A172 (cell line): ENCODE measurements at regions not wholly inside any gene's neighbourhood (a gene's known extent, or its start where the extent isn't known, plus 50 kb on each side); places are given as distances from the start of the nearest gene placed in this dataset.
"Not testable (repeated sequence)": the region's sequence is repeated elsewhere in the genome, so short reads cannot be mapped to it uniquely, and the experiment has no call there.

Experiments used
- DNase-seq: peaks from one replicate; pipeline ENCODE4 v3.0.0-alpha.2; 2015; ENCODE audit warnings: low spot score

- DNase-seq = peak; percentile 64
These were observed 208.8 kb downstream of the RNF144B start for GRCh38 chr6:18595774-18596530.

- no peak for DNase-seq
These were observed 209.3 kb downstream of the RNF144B start for GRCh38 chr6:18596531-18596835.

DNA sequence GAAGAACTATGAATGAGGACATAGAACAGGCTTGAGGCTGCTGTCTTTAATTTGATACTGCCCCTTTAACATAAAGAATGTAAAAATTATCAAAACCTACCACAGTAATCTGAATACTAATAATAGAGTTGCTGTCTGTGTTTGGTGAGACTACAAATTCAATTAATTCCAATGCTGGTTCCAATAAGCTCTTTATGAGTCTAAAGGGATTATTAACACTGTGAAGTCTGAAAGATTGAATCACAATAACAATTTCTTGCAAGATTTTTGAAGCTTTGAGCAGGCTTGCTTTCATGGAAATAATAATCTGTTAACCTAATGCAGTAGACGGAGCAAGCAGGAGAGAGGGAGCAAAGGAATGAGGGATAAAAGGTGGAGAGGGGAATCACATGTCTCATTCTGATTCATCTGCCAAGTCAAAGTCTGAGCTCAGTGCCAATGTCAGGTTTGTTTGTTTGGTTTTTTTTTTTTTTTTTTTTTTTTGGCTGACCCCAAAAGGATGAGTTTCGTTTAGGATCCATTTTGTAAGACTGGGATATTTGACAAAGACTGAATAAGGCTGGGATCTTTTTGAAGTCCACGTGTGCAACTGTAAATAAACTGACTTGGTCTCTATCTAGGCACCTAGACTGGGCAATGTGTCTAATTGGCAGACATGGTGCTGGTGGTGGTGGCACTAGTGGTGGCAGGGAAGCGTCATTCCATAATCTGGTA is 211.6 kb downstream of the RNF144B start:
- no peak for DNase-seq

GRCh38 chr6:18600255-18600654 is 213.1 kb downstream of the RNF144B start:
- DNase-seq = no peak

DNA sequence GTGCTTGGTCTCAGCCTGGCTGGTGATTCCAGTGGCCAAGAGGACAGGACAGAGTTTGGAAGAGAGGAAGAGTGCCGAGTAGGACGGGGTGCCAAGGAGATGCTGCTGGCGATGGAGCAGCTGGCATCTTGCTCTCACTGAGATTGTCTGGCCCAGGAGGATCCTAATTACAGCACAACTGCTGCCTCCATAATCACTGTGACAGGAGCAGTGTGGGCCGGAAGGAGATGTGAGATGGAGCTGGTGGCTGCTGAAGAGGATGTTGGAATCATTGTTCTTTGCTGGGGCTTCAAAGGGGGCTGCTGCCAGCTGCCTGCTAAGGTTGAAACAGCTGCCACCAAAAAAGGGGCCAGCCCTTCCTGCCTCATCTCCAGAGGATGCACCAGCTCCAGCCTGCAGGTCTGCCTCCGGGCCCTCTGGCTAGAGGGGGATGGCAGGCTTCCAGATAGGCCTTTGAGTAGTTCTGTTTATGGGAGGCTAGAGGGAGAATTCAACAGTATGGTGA is 214.4 kb downstream of the RNF144B start:
- DNase-seq = no peak

GRCh38 chr6:18602931-18603330 is 215.8 kb downstream of the RNF144B start:
- no peak for DNase-seq

DNA sequence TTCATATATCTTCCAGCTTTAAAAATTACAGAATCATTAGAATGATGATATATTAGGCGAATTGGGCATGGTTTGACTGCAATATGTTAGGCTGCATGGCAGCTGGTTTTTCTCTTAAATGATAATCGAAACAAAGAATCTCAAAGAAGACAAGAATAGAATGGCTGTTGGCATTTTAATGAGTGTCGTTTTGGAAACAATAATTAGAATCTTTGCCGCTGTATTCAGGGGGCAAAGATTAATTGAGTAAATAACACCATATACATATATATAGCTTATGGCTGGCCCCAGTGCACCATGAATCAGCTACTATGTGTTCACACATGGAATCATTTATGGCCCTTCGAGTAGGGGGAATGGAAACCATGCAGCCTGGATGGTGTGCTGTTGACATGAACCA is 216.2 kb downstream of the RNF144B start:
- no peak for DNase-seq

GRCh38 chr6:18605841-18606240 is 218.7 kb downstream of the RNF144B start:
- DNase-seq = no peak

- no peak for DNase-seq
These were observed 222.6 kb downstream of the RNF144B start for GRCh38 chr6:18609715-18610114.

DNA sequence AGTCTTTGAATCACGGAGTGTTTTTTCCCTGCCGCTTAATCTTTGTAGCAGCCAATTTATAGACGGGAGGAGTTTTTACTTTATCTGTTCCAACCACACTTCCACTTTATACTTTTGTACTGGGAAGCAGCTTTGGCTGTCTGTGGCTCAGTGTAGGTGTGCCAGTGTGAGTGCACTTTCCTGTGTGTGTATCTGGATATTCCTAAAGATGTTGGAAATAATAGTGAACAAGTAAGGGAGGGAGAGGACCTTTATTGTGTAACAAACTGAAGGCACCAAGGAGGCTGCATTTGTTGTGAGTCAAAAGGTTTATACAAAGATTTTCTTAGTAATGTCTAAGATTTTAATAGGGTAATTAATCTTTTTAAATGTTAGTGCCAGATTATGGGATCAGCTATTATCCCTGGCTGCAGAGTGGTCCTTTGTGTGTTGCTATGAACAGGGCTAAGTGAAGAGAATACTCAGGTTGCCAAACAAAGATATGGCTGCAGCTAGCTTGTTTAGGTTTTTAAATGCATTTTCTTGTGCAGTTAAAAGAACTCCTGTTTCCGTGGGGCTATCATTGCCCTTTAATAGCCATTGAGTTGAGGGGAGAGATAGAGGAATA is 226.3 kb downstream of the RNF144B start:
- no peak for DNase-seq

DNA sequence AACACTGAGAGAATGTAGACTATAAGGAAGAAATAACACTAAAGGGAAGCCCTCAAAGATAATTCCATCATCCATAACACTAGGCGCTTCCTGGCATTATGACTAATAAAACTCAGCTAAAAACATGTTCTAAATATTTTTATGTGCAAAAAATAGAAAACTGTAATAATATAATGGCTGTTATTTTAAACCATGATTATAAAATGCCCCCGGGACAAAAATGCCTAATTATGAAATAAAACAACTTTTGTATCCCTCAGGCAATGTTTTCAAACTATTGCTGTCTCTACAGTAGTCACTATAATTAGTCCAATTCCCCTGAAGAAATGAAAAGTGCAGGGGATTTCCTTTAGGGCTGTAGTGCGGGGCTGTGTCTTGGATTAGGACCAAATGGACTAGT is 242.4 kb downstream of the RNF144B start:
- no peak for DNase-seq

GRCh38 chr6:18632670-18633410 is 245.7 kb downstream of the RNF144B start:
- DNase-seq = peak; percentile 28

DNA sequence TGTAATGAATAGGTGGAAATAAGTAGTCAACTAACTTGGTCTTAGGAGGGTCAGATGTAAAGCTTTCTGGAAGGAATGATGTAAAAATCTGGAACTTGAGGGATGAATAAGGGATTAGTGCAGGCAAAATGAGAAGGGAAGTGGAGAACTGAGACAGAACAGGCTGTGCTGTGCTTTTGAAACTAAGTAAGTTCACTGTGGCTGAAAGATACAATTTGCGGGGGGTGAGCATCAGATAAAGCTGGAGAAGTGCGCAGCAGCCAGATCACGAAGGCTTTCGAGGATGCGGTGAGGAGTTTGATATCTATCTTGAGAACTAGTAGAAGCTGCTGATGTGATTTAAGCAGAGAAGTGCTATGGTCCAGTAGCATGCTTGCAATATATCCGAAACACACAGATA is 247.8 kb downstream of the RNF144B start:
- DNase-seq = no peak

GRCh38 chr6:18640134-18640533 is 253.0 kb downstream of the RNF144B start:
- no peak for DNase-seq

DNA sequence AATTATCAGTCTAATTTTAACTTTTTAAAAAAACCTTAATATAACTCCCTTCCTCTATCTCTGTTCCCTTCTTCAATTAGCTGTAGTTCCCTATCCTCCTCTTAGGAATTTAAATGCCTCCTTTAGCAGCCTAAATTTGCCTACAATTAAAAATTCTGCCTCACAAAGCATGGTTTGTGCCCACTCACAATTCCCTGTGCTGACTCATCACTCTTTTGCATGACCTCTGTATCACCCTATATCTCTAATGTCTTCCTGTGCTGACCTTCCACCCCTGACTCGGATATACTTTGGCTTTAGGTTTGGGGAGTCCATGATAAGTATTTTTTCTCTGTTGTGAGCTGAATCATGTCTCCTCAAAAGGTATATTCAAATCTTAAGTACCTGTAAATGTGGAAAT is 253.6 kb downstream of the RNF144B start:
- no peak for DNase-seq

- DNase-seq = no peak
These were observed 267.7 kb downstream of the RNF144B start for GRCh38 chr6:18654821-18655220.

DNA sequence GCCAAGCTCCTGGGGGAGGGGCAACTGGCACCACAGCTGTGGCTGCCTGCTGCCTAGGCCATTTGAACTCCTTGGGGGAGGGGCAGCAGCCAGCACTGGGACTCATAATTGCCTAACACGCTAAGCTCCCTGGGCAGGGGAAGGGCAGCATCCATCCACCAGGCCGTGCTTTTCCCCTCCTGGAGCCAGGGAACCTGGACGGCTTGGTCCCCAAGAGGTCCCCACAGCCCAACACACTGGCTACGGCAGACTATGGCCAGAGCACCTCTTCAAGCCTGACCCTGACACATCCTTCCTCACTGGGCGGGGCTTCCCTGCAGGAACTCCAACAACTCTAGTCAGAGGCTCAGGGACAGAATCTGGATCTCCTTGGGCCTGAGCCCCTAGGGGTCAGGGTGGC is 269.4 kb downstream of the RNF144B start:
- no peak for DNase-seq

DNA sequence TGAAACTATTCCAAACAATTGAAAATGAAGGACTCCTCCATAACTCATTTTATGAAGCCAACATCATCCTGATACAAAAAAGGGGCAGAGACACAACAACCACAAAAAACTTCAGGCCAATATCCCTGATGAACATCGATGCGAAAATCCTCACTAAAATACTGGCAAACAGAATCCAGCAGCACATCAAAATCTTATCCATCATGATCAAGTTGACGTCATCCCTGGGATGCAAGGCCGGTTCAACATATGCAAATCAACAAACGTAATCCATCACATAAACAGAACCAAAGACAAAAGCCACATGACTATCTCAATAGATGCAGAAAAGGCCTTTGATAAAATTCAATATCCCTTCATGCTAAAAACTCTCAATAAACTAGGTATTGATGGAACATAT is 272.8 kb downstream of the RNF144B start:
- not testable (repeated sequence) for DNase-seq

DNA sequence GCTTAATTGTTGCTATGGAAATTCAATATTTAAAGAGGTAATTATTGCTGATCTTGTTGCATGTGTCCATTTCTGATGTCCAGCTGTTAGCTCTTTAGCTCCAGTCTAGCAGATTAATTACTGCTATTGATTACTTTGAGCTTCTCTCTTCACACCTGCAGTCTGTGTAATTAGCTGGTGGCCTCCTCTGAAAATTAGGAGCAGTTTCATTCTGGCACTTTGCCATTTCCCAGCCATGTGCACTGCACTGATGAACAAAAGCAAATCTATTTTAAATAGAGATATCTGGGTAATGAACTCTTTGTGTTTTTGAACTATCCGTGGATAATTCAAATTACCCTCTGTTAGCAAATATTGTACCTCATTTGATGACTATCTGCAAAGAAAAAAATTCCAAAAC is 275.9 kb downstream of the RNF144B start:
- DNase-seq = no peak

GRCh38 chr6:18664401-18664800 is 277.3 kb downstream of the RNF144B start:
- no peak for DNase-seq

- DNase-seq = no peak
These were observed 280.5 kb downstream of the RNF144B start for GRCh38 chr6:18667612-18668011.

- no peak for DNase-seq
These were observed 281.8 kb downstream of the RNF144B start for GRCh38 chr6:18668994-18669393.
